IMR-90 (cell line): ENCODE measurements at regions not wholly inside any gene's neighbourhood (a gene's known extent, or its start where the extent isn't known, plus 50 kb on each side); places are given as distances from the start of the nearest gene placed in this dataset.

Source experiments
- ATAC-seq: fragments of 200-7000 bp; cut with Tn5 transposase; 2 replicates; pipeline ENCODE4 v1.9.1; 2020; ENCODE audit warnings: low read depth, mild to moderate bottlenecking, moderate library complexity
- BruUV-seq: library from RNA; stranded (reverse); fragments of 400-500 nt; replicated peaks from 2 replicates; lab custom pipeline; 2021; lab: Mats Ljungman, UMichigan
- CTCF ChIA-PET: fragments of 300-600 bp; formaldehyde crosslinking; extraction: SDS; loops from one replicate; lab custom pipeline; 2021; ENCODE audit warnings: antibody characterized with exemption; lab: Yijun Ruan, JAX
- POLR2A ChIA-PET: fragments of 300-600 bp; sonication (Branson Sonifier 250); formaldehyde crosslinking; loops from one replicate; lab custom pipeline; 2022; ENCODE audit warnings: antibody characterized with exemption; ENCODE audit not compliant: unreplicated experiment; lab: Charles Lee
- DNase-seq: peaks from one replicate; pipeline ENCODE4 v3.0.0; 2013
- H2AFZ ChIP-seq: replicated peaks from 2 replicates; pipeline ENCODE3; 2013; ENCODE audit warnings: low read length, mild to moderate bottlenecking; ENCODE audit not compliant: poor library complexity
- H2AK5ac ChIP-seq: 2 replicates; pipeline ENCODE4 v1.6.1; 2013; ENCODE audit warnings: low read depth, low read length, inconsistent platforms
- H2AK9ac ChIP-seq: replicated peaks from 2 replicates; pipeline ENCODE3; 2013; ENCODE audit warnings: mild to moderate bottlenecking, low read depth, low read length, moderate library complexity; ENCODE audit not compliant: poor library complexity
- H2BK120ac ChIP-seq: 2 replicates; pipeline ENCODE4 v1.6.1; 2013; ENCODE audit warnings: low read depth, low read length, inconsistent platforms
- H2BK15ac ChIP-seq: 3 replicates; pipeline ENCODE4 v1.6.1; 2013; ENCODE audit warnings: low read depth, low read length, inconsistent platforms
- H2BK20ac ChIP-seq: 2 replicates; pipeline ENCODE4 v1.6.1; 2013; ENCODE audit warnings: low read depth, mild to moderate bottlenecking, inconsistent platforms, low read length, moderate library complexity
- H2BK5ac ChIP-seq: 2 replicates; pipeline ENCODE4 v1.6.1; 2013; ENCODE audit warnings: mild to moderate bottlenecking, low read depth, low read length, inconsistent platforms; ENCODE audit not compliant: poor library complexity, severe bottlenecking
- H3K14ac ChIP-seq: replicated peaks from 2 replicates; pipeline ENCODE4 v1.6.1; 2013; ENCODE audit warnings: low read depth, low read length, inconsistent platforms
- H3K18ac ChIP-seq: 2 replicates; pipeline ENCODE4 v1.6.1; 2013; ENCODE audit warnings: low read depth, low read length, control low read depth
- H3K23ac ChIP-seq: 2 replicates; pipeline ENCODE4 v1.6.1; 2013; ENCODE audit warnings: low read depth, low read length, inconsistent platforms
- H3K27ac ChIP-seq: 2 replicates; pipeline ENCODE4 v1.5.1; 2013; ENCODE audit warnings: mild to moderate bottlenecking, control low read depth, low read length; ENCODE audit not compliant: insufficient read depth
- H3K27me3 ChIP-seq: 2 replicates; pipeline ENCODE4 v1.6.1; 2013; ENCODE audit warnings: low read length; ENCODE audit not compliant: control insufficient read depth, insufficient read depth
- H3K36me3 ChIP-seq: 2 replicates; pipeline ENCODE4 v1.6.1; 2013; ENCODE audit warnings: low read length, mixed read lengths; ENCODE audit not compliant: control insufficient read depth, insufficient read depth
- H3K4ac ChIP-seq: 2 replicates; pipeline ENCODE4 v1.6.1; 2013; ENCODE audit warnings: low read depth, low read length, inconsistent platforms
- H3K4me1 ChIP-seq: 2 replicates; pipeline ENCODE4 v1.6.1; 2013; ENCODE audit warnings: low read length, mixed read lengths; ENCODE audit not compliant: control insufficient read depth, insufficient read depth
- H3K4me2 ChIP-seq: 2 replicates; pipeline ENCODE4 v1.6.1; 2013; ENCODE audit warnings: low read depth, mild to moderate bottlenecking, control low read depth, low read length, moderate library complexity
- H3K4me3 ChIP-seq: 2 replicates; pipeline ENCODE4 v1.5.1; 2013; ENCODE audit warnings: low read depth, mild to moderate bottlenecking, control low read depth, low read length, moderate library complexity; ENCODE audit not compliant: insufficient read depth
- H3K56ac ChIP-seq: 2 replicates; pipeline ENCODE4 v1.6.1; 2013; ENCODE audit warnings: low read length, inconsistent platforms; ENCODE audit not compliant: insufficient read depth; ENCODE audit errors: extremely low read depth
- H3K79me1 ChIP-seq, 2 experiments: 2 replicates each; pipeline ENCODE4 v1.6.1; 2013; ENCODE audit warnings: low read length in 2 of 2, inconsistent platforms in 1 of 2, low read depth in 1 of 2
- H3K9ac ChIP-seq: 2 replicates; pipeline ENCODE4 v1.6.1; 2013; ENCODE audit warnings: low read depth, low read length, control low read depth
- H3K9me1 ChIP-seq: 2 replicates; pipeline ENCODE4 v1.6.1; 2013; ENCODE audit warnings: low read length, inconsistent platforms; ENCODE audit not compliant: insufficient read depth
- H3K9me3 ChIP-seq: 2 replicates; pipeline ENCODE4 v1.6.1; 2013; ENCODE audit warnings: low read length; ENCODE audit not compliant: control insufficient read depth, insufficient read depth
- H4K20me1 ChIP-seq: 2 replicates; pipeline ENCODE4 v1.6.1; 2013; ENCODE audit warnings: low read length, inconsistent platforms; ENCODE audit not compliant: insufficient read depth
- H4K5ac ChIP-seq: 2 replicates; pipeline ENCODE4 v1.6.1; 2013; ENCODE audit warnings: mild to moderate bottlenecking, low read depth, low read length, control low read depth
- H4K8ac ChIP-seq, 2 experiments: 2 replicates each; pipeline ENCODE4 v1.6.1; 2013; ENCODE audit warnings: low read depth in 2 of 2, low read length in 2 of 2, control low read depth in 1 of 2, inconsistent platforms in 1 of 2
- H4K91ac ChIP-seq: 2 replicates; pipeline ENCODE4 v1.6.1; 2013; ENCODE audit warnings: low read depth, low read length, inconsistent platforms; ENCODE audit not compliant: insufficient read depth
- BHLHE40 ChIP-seq: fragments of 150-350 bp; IDR thresholded peaks from 2 replicates; pipeline ENCODE4 v1.6.1; 2016; ENCODE audit warnings: mild to moderate bottlenecking, low read depth, low read length
- CHD1 ChIP-seq: IDR thresholded peaks from 2 replicates; pipeline ENCODE4 v1.6.1; 2012; ENCODE audit warnings: low read depth, low read length, improper control_type of control experiment
- MAZ ChIP-seq: IDR thresholded peaks from 2 replicates; pipeline ENCODE4 v1.6.1; 2012; ENCODE audit warnings: low read depth, mild to moderate bottlenecking, low read length, improper control_type of control experiment, moderate library complexity, borderline replicate concordance
- MXI1 ChIP-seq: IDR thresholded peaks from 2 replicates; pipeline ENCODE4 v1.6.1; 2012; ENCODE audit warnings: low read depth, mild to moderate bottlenecking, low read length, moderate library complexity, borderline replicate concordance
- NFE2L2 ChIP-seq: fragments of 150-350 bp; IDR thresholded peaks from 2 replicates; pipeline ENCODE4 v1.6.1; 2016; ENCODE audit warnings: low read depth, mild to moderate bottlenecking, low read length
- POLR2A ChIP-seq: IDR thresholded peaks from 2 replicates; pipeline ENCODE4 v1.6.1; 2012; ENCODE audit warnings: mild to moderate bottlenecking, low read depth, low read length
- RCOR1 ChIP-seq: IDR thresholded peaks from 2 replicates; pipeline ENCODE4 v1.6.1; 2012; ENCODE audit warnings: mild to moderate bottlenecking, low read length, improper control_type of control experiment; ENCODE audit not compliant: insufficient replicate concordance
- RFX5 ChIP-seq: IDR thresholded peaks from 2 replicates; pipeline ENCODE4 v1.8.0; 2012; ENCODE audit warnings: low read depth, mild to moderate bottlenecking, low read length, moderate library complexity
- SMC3 ChIP-seq: fragments of 150-350 bp; IDR thresholded peaks from 2 replicates; pipeline ENCODE4 v1.6.1; 2016; ENCODE audit warnings: low read depth, mild to moderate bottlenecking, antibody characterized with exemption, low read length, moderate library complexity
- WGBS, 2 experiments: methylation state at CpG; one replicate each; pipeline versions ENCODE4 v1.1.5 to v1.1.7; 2013; ENCODE audit warnings: missing lambda C conversion rate in 2 of 2; ENCODE audit not compliant: insufficient read length in 1 of 2; ENCODE audit errors: extremely low coverage in 2 of 2; 5-methylcytosine and 5-hydroxymethylcytosine counted together
- dilution Hi-C: fragments of 300-500 bp; cut with HindIII; formaldehyde crosslinking; loops from one replicate; pipeline ENCODE4 v1.14.3; 2018; ENCODE audit warnings: low sequenced_read_pairs; ENCODE audit not compliant: unreplicated experiment
- in situ Hi-C: fragments of 300-500 bp; cut with MboI; formaldehyde crosslinking; loops from 3 replicates; pipeline ENCODE4 v1.14.3; 2019; ENCODE audit warnings: low sequenced_read_pairs, inconsistent platforms, mixed read lengths
- intact Hi-C: fragments of 100-400 bp; cut with micrococcal nuclease; formaldehyde crosslinking; loops from 2 replicates; pipeline ENCODE4 v1.10.0; 2022
- TF ChIP-seq, protein P1 (sequence below): fragments of 150-350 bp; IDR thresholded peaks from 2 replicates; pipeline ENCODE4 v1.6.1; 2016; ENCODE audit warnings: low read depth, mild to moderate bottlenecking, low read length, moderate library complexity, borderline replicate concordance
- TF ChIP-seq, protein P2 (sequence below): fragments of 150-350 bp; IDR thresholded peaks from 2 replicates; pipeline ENCODE4 v1.6.1; 2017; ENCODE audit warnings: mild to moderate bottlenecking, antibody characterized with exemption, low read length, low read depth

DNA sequence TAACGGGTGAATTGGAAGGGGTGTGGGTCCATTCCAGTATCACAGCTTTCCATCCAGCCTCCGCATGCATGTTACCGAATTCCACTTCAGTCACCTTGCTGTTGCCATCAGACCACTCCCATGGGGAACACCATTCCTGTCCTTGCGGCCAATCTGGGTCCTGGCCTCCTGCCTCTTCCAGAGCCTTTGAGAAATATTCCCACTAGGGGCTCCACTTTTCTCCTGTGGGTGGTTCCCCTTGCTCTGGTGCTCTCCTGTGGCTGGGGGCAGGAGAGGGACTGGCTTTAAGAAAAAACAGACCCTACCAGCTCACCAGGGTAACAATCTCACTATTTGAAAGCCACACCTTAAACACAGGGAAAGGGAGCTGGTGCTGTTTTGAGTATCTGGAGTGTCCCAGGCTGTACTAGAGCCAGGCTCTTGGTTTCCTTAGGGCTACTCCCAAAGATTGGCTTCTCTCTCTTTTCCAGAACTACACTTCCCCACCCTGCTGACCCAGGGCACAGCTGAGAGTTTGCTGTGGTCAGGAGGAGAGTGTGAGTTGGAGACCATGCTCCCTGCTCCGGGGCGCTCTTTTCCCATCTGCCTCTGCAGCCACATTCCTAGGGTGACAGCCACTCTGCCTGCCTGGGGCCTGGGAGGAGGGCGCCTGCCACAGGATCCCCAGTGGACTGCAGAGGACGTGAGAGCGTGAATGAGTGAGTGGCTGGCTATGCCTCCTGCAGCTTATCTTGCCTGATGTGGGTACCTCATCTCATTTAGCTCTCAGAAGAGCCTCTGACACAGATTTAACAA, 460.8 kb upstream of the HS6ST1 start:
- POLR2A ChIA-PET, result no interaction called here
- no peak overlapping the region for H4K5ac ChIP-seq
- H3K56ac ChIP-seq, result no peak overlapping the region
- no peak overlapping the region for H3K4me3 ChIP-seq
- no peak overlapping the region for H3K14ac ChIP-seq
- no peak overlapping the region for H4K8ac ChIP-seq
- H3K27me3 ChIP-seq, result peaks cover 8% of the 10 kb centered on the region; the same call in 1 of the 2 replicates
- H3K9ac ChIP-seq, result no peak overlapping the region
- H2AK5ac ChIP-seq, result no peak overlapping the region
- no peaks in the 10 kb centered on the region for H3K79me1 ChIP-seq
- H2BK120ac ChIP-seq, result no peak overlapping the region
- H3K9me1 ChIP-seq, result no peaks in the 10 kb centered on the region
- TF ChIP-seq, protein P1, sequence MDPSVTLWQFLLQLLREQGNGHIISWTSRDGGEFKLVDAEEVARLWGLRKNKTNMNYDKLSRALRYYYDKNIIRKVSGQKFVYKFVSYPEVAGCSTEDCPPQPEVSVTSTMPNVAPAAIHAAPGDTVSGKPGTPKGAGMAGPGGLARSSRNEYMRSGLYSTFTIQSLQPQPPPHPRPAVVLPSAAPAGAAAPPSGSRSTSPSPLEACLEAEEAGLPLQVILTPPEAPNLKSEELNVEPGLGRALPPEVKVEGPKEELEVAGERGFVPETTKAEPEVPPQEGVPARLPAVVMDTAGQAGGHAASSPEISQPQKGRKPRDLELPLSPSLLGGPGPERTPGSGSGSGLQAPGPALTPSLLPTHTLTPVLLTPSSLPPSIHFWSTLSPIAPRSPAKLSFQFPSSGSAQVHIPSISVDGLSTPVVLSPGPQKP, result no peak
- no peak for TF ChIP-seq RCOR1
- no peak for TF ChIP-seq SMC3
- TF ChIP-seq RFX5, result no peak
- no peak for TF ChIP-seq NFE2L2
- no peak for TF ChIP-seq POLR2A
- no peak for TF ChIP-seq MXI1
- TF ChIP-seq CHD1, result no peak
- TF ChIP-seq MAZ, result no peak
- TF ChIP-seq BHLHE40, result no peak
- TF ChIP-seq, protein P2, sequence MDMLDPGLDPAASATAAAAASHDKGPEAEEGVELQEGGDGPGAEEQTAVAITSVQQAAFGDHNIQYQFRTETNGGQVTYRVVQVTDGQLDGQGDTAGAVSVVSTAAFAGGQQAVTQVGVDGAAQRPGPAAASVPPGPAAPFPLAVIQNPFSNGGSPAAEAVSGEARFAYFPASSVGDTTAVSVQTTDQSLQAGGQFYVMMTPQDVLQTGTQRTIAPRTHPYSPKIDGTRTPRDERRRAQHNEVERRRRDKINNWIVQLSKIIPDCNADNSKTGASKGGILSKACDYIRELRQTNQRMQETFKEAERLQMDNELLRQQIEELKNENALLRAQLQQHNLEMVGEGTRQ, result no peak
- H3K36me3 ChIP-seq, result no peaks in the 10 kb centered on the region
- H2BK5ac ChIP-seq, result no peak overlapping the region
- H3K9me3 ChIP-seq, result no peaks in the 10 kb centered on the region
- WGBS, 2 experiments, result no CpG with 5 or more reads among the region's 9 CpGs
- dilution Hi-C loops (no loop called here), intact Hi-C loops (no loop called here), in situ Hi-C loops (no loop called here)
- BruUV-seq, result no TSS peak
- no peaks in the 10 kb centered on the region for H3K4me1 ChIP-seq
- H4K91ac ChIP-seq, result no peak overlapping the region
- no peak overlapping the region for H3K4me2 ChIP-seq
- ATAC-seq, result no peak
- no peaks in the 10 kb centered on the region for H4K20me1 ChIP-seq
- H3K4ac ChIP-seq, result no peak overlapping the region
- H3K23ac ChIP-seq, result no peak overlapping the region
- DNase-seq, result no peak
- no peak overlapping the region for H3K27ac ChIP-seq
- no peak overlapping the region for H2AFZ ChIP-seq
- no peak overlapping the region for H2BK20ac ChIP-seq
- no peak overlapping the region for H2AK9ac ChIP-seq
- CTCF ChIA-PET, result no interaction called here
- H2BK15ac ChIP-seq, result no peak overlapping the region
- no peak overlapping the region for H3K18ac ChIP-seq
